Heart left ventricle (tissue), 13 donors: ENCODE measurements at regions not wholly inside any gene's neighbourhood (a gene's known extent, or its start where the extent isn't known, plus 50 kb on each side); places are given as distances from the start of the nearest gene placed in this dataset.

Experiments used
- POLR2A ChIP-seq, 2 donors: fragments of 450-650 bp; IDR thresholded peaks; one replicate each; pipeline ENCODE4 v1.6.1; 2017; ENCODE audit warnings: antibody characterized with exemption in 2 of 2, mild to moderate bottlenecking in 2 of 2, moderate library complexity in 2 of 2
- TF ChIP-seq, protein P1 (sequence below), 12 donors: fragments of 200-600 bp; sonication (generic) in 4 of 12; IDR thresholded peaks; one replicate each; pipeline versions ENCODE4 v1.5.0 to v1.8.0; 2018 to 2022; ENCODE audit warnings: antibody characterized with exemption in 12 of 12, mild to moderate bottlenecking in 5 of 12
- donor health status: ischemic (EF 13 %, LVEDD 7.1; RV severe dilation, severe dysfunction).
- donor health status: DM: no; HTN: yes; CAD: no.
- donor health status: DM: no; HTN: no; CAD: no.
- donor health status: ischemic (EF 25% LVEDD 6.9; RV normal size, moderate dysfunction).
- donor health status: ischemic (EF 25% LVEDD 5.7; RV mildly dilated, moderate dysfunction).
- donor health status: ischemic (EF 35%, LVEDD 5.7; RV mildly dilated, moderate dysfunction).
- donor health status: nonischemic (EF 11% LVEDD 7.7; RV severe dilation, severe dysfunction).
- donor health status: DM: yes; HTN: yes; CAD: no.
- donor health status: PGD.
- donor health status: ischemic (EF 29% LVEDD 5.4; RV normal size, mild dysfunction).
- donor health status: nonischemic (EF 23%, LVEDD 6.1; RV moderate dilation, normal function).

- no peak for TF ChIP-seq POLR2A (IDR thresholded peaks at IDR 0.05)
- TF ChIP-seq, protein P1, sequence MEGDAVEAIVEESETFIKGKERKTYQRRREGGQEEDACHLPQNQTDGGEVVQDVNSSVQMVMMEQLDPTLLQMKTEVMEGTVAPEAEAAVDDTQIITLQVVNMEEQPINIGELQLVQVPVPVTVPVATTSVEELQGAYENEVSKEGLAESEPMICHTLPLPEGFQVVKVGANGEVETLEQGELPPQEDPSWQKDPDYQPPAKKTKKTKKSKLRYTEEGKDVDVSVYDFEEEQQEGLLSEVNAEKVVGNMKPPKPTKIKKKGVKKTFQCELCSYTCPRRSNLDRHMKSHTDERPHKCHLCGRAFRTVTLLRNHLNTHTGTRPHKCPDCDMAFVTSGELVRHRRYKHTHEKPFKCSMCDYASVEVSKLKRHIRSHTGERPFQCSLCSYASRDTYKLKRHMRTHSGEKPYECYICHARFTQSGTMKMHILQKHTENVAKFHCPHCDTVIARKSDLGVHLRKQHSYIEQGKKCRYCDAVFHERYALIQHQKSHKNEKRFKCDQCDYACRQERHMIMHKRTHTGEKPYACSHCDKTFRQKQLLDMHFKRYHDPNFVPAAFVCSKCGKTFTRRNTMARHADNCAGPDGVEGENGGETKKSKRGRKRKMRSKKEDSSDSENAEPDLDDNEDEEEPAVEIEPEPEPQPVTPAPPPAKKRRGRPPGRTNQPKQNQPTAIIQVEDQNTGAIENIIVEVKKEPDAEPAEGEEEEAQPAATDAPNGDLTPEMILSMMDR (IDR thresholded peaks at IDR 0.05), result no peak
These were observed 2294.4 kb downstream of the LRRC4C start for GRCh38 chr11:39165021-39165420.
